ENCODE measurements at regions not wholly inside any gene's neighbourhood (a gene's known extent, or its start where the extent isn't known, plus 50 kb on each side); places are given as distances from the start of the nearest gene placed in this dataset.

DNA sequence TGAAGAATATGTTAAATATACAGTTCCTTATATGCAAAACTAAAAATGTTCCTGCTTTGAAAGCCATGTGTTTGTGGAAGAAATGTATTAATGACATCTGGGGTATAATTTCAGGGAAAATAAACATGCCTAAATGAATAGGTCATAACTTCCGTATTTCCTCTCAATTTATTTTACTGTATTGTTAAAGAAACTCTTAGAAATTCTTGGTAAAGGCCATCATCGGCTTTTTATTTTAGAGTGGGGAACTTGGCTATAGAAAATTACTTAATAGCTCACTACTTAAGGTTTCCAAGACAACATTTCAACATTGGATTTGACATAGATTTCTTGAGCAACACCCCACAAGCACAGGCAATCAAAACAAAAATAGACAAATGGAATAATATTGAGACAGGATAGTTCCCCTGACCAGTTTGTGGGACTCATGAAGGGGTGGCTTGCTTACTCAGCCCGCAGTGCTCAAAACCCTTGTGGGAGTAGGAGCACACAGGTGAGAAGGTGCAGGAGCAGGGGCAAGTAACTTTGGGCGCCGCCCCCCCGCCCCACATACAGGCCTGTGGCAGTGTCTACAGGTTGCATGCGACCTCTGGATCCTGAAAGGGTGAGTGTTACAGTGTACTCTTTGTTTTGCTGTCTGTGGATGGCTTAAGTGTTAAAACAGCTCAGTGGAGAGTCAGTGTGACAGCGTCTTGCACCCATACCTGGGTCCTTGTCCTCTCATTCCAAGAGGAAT lies 891.4 kb upstream of the C9orf72 start:
- H3K56ac ChIP-seq (ENCODE audit: insufficient read length, low read depth, low read length): no peak overlapping the region
- H3K4me1 ChIP-seq (ENCODE audit: insufficient read depth, low read length): no peaks in the 10 kb centered on the region
- no peak overlapping the region for H2AK5ac ChIP-seq (ENCODE audit: insufficient read length, low read length)
- Mint-ChIP-seq H3K4me3 (no peak overlapping the region), H3K27ac (no peak overlapping the region), H3K9me3 (peaks cover 3 to 6% of the 10 kb centered on the region in 2 experiments; a peak in 4 of 5 replicates), H3K27me3 (ENCODE audit: low read depth) (no peaks in the 10 kb centered on the region), H3K36me3 (ENCODE audit: insufficient read depth in 1 of 3, low read depth in 3 of 3) (peaks cover 0 to 4% (median 3%) of the 10 kb centered on the region in 3 experiments; a peak in 3 of 7 replicates), H3K4me1 (no peaks in the 10 kb centered on the region)
- no peak overlapping the region for H4K91ac ChIP-seq (ENCODE audit: insufficient read length, low read depth, low read length)
- H2BK15ac ChIP-seq (ENCODE audit: low read depth, low read length): no peak overlapping the region
- H4K8ac ChIP-seq (replicated peaks; ENCODE audit: insufficient read length, low read depth, low read length): no peak overlapping the region
- H2BK120ac ChIP-seq (ENCODE audit: low read depth, low read length, poor library complexity, severe bottlenecking): no peak overlapping the region
- TF ChIP-seq, protein P1, sequence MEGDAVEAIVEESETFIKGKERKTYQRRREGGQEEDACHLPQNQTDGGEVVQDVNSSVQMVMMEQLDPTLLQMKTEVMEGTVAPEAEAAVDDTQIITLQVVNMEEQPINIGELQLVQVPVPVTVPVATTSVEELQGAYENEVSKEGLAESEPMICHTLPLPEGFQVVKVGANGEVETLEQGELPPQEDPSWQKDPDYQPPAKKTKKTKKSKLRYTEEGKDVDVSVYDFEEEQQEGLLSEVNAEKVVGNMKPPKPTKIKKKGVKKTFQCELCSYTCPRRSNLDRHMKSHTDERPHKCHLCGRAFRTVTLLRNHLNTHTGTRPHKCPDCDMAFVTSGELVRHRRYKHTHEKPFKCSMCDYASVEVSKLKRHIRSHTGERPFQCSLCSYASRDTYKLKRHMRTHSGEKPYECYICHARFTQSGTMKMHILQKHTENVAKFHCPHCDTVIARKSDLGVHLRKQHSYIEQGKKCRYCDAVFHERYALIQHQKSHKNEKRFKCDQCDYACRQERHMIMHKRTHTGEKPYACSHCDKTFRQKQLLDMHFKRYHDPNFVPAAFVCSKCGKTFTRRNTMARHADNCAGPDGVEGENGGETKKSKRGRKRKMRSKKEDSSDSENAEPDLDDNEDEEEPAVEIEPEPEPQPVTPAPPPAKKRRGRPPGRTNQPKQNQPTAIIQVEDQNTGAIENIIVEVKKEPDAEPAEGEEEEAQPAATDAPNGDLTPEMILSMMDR (conservative IDR thresholded peaks at IDR 0.05): no peak
- no peak overlapping the region for H3K14ac ChIP-seq (ENCODE audit: insufficient read depth, low read length)
- no peak overlapping the region for H3K4me2 ChIP-seq (ENCODE audit: insufficient read depth, insufficient read length, low read length)
- H2BK12ac ChIP-seq (ENCODE audit: insufficient read length, low read depth, low read length): no peak overlapping the region
- no peaks in the 10 kb centered on the region for H3K79me2 ChIP-seq (ENCODE audit: insufficient read depth, low read length)
- no peak overlapping the region for H3K9ac ChIP-seq (ENCODE audit: extremely low read depth, insufficient read length, low read length)
- no peak overlapping the region for H3K18ac ChIP-seq (ENCODE audit: insufficient read length, low read depth, low read length)
- no peak overlapping the region for H3K23ac ChIP-seq (ENCODE audit: insufficient read length, low read depth, low read length)
- no peak overlapping the region for H4K5ac ChIP-seq (ENCODE audit: insufficient read length, low read depth, low read length)
- H2AFZ ChIP-seq (ENCODE audit: low read length): no peak overlapping the region
- no peak for DNase-seq
- no peaks in the 10 kb centered on the region for H3K27me3 ChIP-seq (ENCODE audit: insufficient read depth, low read length)
- no peak overlapping the region for H2BK5ac ChIP-seq (ENCODE audit: insufficient read length, low read length)
- no peaks in the 10 kb centered on the region for H3K9me3 ChIP-seq (ENCODE audit: control insufficient read depth, low read depth, low read length)
- no peak overlapping the region for H2BK20ac ChIP-seq (ENCODE audit: low read depth, low read length, poor library complexity, severe bottlenecking)
- H3K23me2 ChIP-seq (ENCODE audit: insufficient read length, low read depth, low read length, poor library complexity, severe bottlenecking): no peaks in the 10 kb centered on the region
- no peaks in the 10 kb centered on the region for H3K79me1 ChIP-seq (ENCODE audit: insufficient read depth, low read depth, low read length, poor library complexity, severe bottlenecking)
- H3T11ph ChIP-seq (ENCODE audit: low read length): no peak overlapping the region
- WGBS (ENCODE audit: extremely low coverage, insufficient read length, low lambda C conversion rate): no CpG with 5 or more reads among the region's 8 CpGs
- H4K20me1 ChIP-seq (ENCODE audit: control insufficient read depth, insufficient read depth, insufficient read length): no peaks in the 10 kb centered on the region
- no peak overlapping the region for H3K27ac ChIP-seq (ENCODE audit: insufficient read length, low read depth, low read length)
- no peak overlapping the region for H3K4ac ChIP-seq (ENCODE audit: low read depth, low read length)

All from H9 (cell line).